Caco-2 (cell line): ENCODE measurements at regions not wholly inside any gene's neighbourhood (a gene's known extent, or its start where the extent isn't known, plus 50 kb on each side); places are given as distances from the start of the nearest gene placed in this dataset.

Source experiments
- BruUV-seq: library from RNA; stranded (reverse); fragments of 400-500 nt; replicated peaks from 2 replicates; lab custom pipeline; 2021; lab: Mats Ljungman, UMichigan
- CTCF ChIA-PET: fragments of 300-600 bp; sonication (Branson Sonifier 250); formaldehyde crosslinking; loops from one replicate; lab custom pipeline; 2022; ENCODE audit warnings: antibody characterized with exemption; lab: Charles Lee
- POLR2A ChIA-PET: fragments of 300-600 bp; sonication (Branson Sonifier 250); formaldehyde crosslinking; loops from one replicate; lab custom pipeline; 2022; ENCODE audit warnings: antibody characterized with exemption; lab: Charles Lee
- DNase-seq, 2 experiments: peaks; one replicate each; pipeline versions ENCODE4 v3.0.0 to v3.0.0-alpha.2; 2020 to 2022
- H3K27me3 ChIP-seq: replicated peaks from 2 replicates; pipeline ENCODE4 v1.6.0; 2011; ENCODE audit warnings: low read length; ENCODE audit not compliant: control insufficient read depth, insufficient read depth
- H3K36me3 ChIP-seq: 2 replicates; pipeline ENCODE4 v1.5.1; 2011; ENCODE audit warnings: low read length; ENCODE audit not compliant: control insufficient read depth, insufficient read depth
- H3K4me1 ChIP-seq: fragments of 250-450 bp; sonication (Bioruptor Pico); 2 replicates; pipeline ENCODE4 v1.5.1; 2020; ENCODE audit warnings: mild to moderate bottlenecking
- H3K4me3 ChIP-seq: 2 replicates; pipeline ENCODE4 v1.5.1; 2011; ENCODE audit warnings: low read depth, mild to moderate bottlenecking, control low read depth, low read length
- H3K9me3 ChIP-seq: fragments of 250-450 bp; sonication (Bioruptor Pico); 2 replicates; pipeline ENCODE4 v1.5.1; 2020; ENCODE audit warnings: mild to moderate bottlenecking, moderate library complexity
- H3K27ac Mint-ChIP-seq: one replicate; pipeline ENCODE4 v1.8.0; 2022; ENCODE audit warnings: mixed read lengths; ENCODE audit not compliant: unreplicated experiment
- H3K27me3 Mint-ChIP-seq: one replicate; pipeline ENCODE4 v1.8.0; 2022; ENCODE audit warnings: mixed read lengths; ENCODE audit not compliant: insufficient read depth, unreplicated experiment
- H3K36me3 Mint-ChIP-seq: one replicate; pipeline ENCODE4 v1.8.0; 2022; ENCODE audit warnings: mild to moderate bottlenecking, mixed read lengths; ENCODE audit not compliant: insufficient read depth, unreplicated experiment
- H3K4me1 Mint-ChIP-seq: one replicate; pipeline ENCODE4 v1.8.0; 2022; ENCODE audit warnings: low read depth, mixed read lengths; ENCODE audit not compliant: unreplicated experiment
- H3K4me3 Mint-ChIP-seq: one replicate; pipeline ENCODE4 v1.8.0; 2022; ENCODE audit warnings: mild to moderate bottlenecking, moderate library complexity, mixed read lengths; ENCODE audit not compliant: unreplicated experiment
- H3K9me3 Mint-ChIP-seq: one replicate; pipeline ENCODE4 v1.8.0; 2022; ENCODE audit warnings: mixed read lengths; ENCODE audit not compliant: unreplicated experiment
- CTCF ChIP-seq, 2 experiments: fragments of 200-600 bp in 1 of 2; IDR thresholded peaks; 1 replicate in 1 of 2; 2 replicates in 1 of 2; pipeline versions ENCODE4 v1.5.1 to v1.8.0; 2011 to 2022; ENCODE audit warnings: antibody characterized with exemption in 1 of 2, control low read depth in 1 of 2, inconsistent platforms in 1 of 2, low read depth in 1 of 2, low read length in 1 of 2, mild to moderate bottlenecking in 1 of 2, moderate library complexity in 1 of 2; ENCODE audit not compliant: insufficient read depth in 1 of 2, severe bottlenecking in 1 of 2, unreplicated experiment in 1 of 2
- intact Hi-C: fragments of 100-400 bp; cut with micrococcal nuclease; formaldehyde crosslinking; loops from one replicate; pipeline ENCODE4 v1.10.0; 2022; ENCODE audit not compliant: unreplicated experiment

DNA sequence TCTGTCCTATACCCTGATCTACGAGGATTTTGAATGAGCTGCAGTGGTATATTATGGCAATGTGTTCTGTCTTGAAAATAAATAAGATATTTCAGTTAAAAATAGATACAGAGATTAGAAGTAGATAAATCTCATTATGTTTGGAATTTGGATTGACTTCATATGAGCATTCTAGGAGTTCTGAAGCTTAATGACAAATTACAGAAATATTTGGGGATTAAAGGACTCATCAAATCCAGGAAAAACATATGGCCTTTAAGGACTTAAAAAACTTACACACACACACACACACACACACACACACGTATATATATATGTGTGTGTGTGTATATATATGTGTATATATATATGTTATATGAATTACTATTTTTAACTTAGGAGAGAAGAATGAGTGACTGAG is 446.9 kb upstream of the CD180 start:
- H3K4me1 Mint-ChIP-seq, result no peaks in the 10 kb centered on the region
- H3K27ac Mint-ChIP-seq, result no peak overlapping the region
- TF ChIP-seq CTCF (IDR thresholded peaks at IDR 0.05; ENCODE audit: insufficient read depth in 1 of 2, low read depth in 1 of 2, low read length in 1 of 2, severe bottlenecking in 1 of 2, unreplicated experiment in 1 of 2), result no peak
- intact Hi-C loops, result no loop called here
- H3K4me1 ChIP-seq, result no peaks in the 10 kb centered on the region
- peaks cover 4% of the 10 kb centered on the region; the same call in 1 of the 2 replicates for H3K9me3 ChIP-seq
- no TSS peak for BruUV-seq
- no peaks in the 10 kb centered on the region for H3K36me3 Mint-ChIP-seq
- no peaks in the 10 kb centered on the region for H3K27me3 Mint-ChIP-seq
- H3K27me3 ChIP-seq, result no peaks in the 10 kb centered on the region
- H3K36me3 ChIP-seq, result no peaks in the 10 kb centered on the region
- no peak for DNase-seq
- H3K9me3 Mint-ChIP-seq, result peaks cover under 1% of the 10 kb centered on the region
- ChIA-PET CTCF (no interaction called here), POLR2A (no interaction called here)
- H3K4me3 ChIP-seq, result no peak overlapping the region
- no peak overlapping the region for H3K4me3 Mint-ChIP-seq

GRCh38 chr5:67639976-67640375 is 443.4 kb upstream of the CD180 start:
- POLR2A ChIA-PET, result no interaction called here
- H3K27me3 Mint-ChIP-seq, result no peaks in the 10 kb centered on the region
- no peak overlapping the region for H3K4me3 Mint-ChIP-seq
- CTCF ChIA-PET, result no interaction called here
- TF ChIP-seq CTCF (IDR thresholded peaks at IDR 0.05; ENCODE audit: insufficient read depth in 1 of 2, low read depth in 1 of 2, low read length in 1 of 2, severe bottlenecking in 1 of 2, unreplicated experiment in 1 of 2), result no peak
- H3K4me1 Mint-ChIP-seq, result no peaks in the 10 kb centered on the region
- intact Hi-C loops, result no loop called here
- Histone ChIP-seq H3K4me3 (no peak overlapping the region), H3K27me3 (no peaks in the 10 kb centered on the region), H3K4me1 (no peaks in the 10 kb centered on the region), H3K36me3 (no peaks in the 10 kb centered on the region), H3K9me3 (peaks cover 4% of the 10 kb centered on the region; the same call in 1 of the 2 replicates)
- no TSS peak for BruUV-seq
- no peak overlapping the region for H3K27ac Mint-ChIP-seq
- no peaks in the 10 kb centered on the region for H3K36me3 Mint-ChIP-seq
- H3K9me3 Mint-ChIP-seq, result peaks cover 17% of the 10 kb centered on the region
- no peak for DNase-seq

- intact Hi-C loops, result no loop called here
- no peaks in the 10 kb centered on the region for H3K27me3 ChIP-seq
- no TSS peak for BruUV-seq
- no peak for TF ChIP-seq CTCF (IDR thresholded peaks at IDR 0.05; ENCODE audit: insufficient read depth in 1 of 2, low read depth in 1 of 2, low read length in 1 of 2, severe bottlenecking in 1 of 2, unreplicated experiment in 1 of 2)
- no peaks in the 10 kb centered on the region; the same call in 1 of the 2 replicates for H3K9me3 ChIP-seq
- no peak for DNase-seq
- Mint-ChIP-seq H3K36me3 (no peaks in the 10 kb centered on the region), H3K27me3 (no peaks in the 10 kb centered on the region), H3K4me3 (no peak overlapping the region), H3K27ac (no peak overlapping the region), H3K4me1 (no peaks in the 10 kb centered on the region), H3K9me3 (peaks cover 24% of the 10 kb centered on the region)
- no peaks in the 10 kb centered on the region for H3K36me3 ChIP-seq
- ChIA-PET CTCF (no interaction called here), POLR2A (no interaction called here)
- H3K4me3 ChIP-seq, result no peak overlapping the region
- H3K4me1 ChIP-seq, result no peaks in the 10 kb centered on the region
These were observed 442.7 kb upstream of the CD180 start for GRCh38 chr5:67639313-67639712.
